ENCODE measurements at regions not wholly inside any gene's neighbourhood (a gene's known extent, or its start where the extent isn't known, plus 50 kb on each side); places are given as distances from the start of the nearest gene placed in this dataset.

DNA sequence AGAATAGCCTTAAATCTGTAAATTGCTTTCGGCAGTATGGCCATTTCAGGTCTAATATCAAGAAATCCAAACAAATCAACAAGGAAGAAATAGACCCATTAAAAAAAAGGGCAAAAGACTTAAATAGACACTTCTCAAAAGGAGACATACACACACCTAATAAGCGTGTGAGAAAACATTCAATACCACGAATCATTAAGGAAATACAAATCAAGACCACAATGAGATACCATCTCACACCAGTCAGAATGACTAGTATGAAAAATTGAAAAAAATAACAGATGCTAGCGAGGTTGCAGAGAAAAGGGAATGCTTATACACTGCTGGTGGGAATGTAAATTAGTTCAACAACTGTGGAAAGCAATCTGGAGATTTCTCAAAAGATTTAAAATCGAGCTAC is 243.2 kb downstream of the DSEL start:
- TF ChIP-seq CTCF (IDR thresholded peaks at IDR 0.05) = no peak
- H3K4me1 ChIP-seq = no peaks in the 10 kb centered on the region
- no peak overlapping the region for H3K4me2 ChIP-seq (ENCODE audit: low read length)
- no peak overlapping the region for H3K4me3 ChIP-seq (ENCODE audit: low read depth, low read length)
- H3K36me3 ChIP-seq (ENCODE audit: control insufficient read depth, insufficient read depth, low read length) = no peaks in the 10 kb centered on the region
- no peaks in the 10 kb centered on the region for H3K27me3 ChIP-seq (ENCODE audit: control insufficient read depth, insufficient read depth, low read length)
- no peaks in the 10 kb centered on the region for H3K79me2 ChIP-seq
- no peak overlapping the region for H3K27ac ChIP-seq
- H2AFZ ChIP-seq = no peak overlapping the region
- H3K9me3 ChIP-seq (ENCODE audit: control insufficient read depth, low read length) = no peaks in the 10 kb centered on the region
- no peak overlapping the region for H3K9ac ChIP-seq

- Histone ChIP-seq H3K79me2 (no peaks in the 10 kb centered on the region), H3K9ac (no peak overlapping the region), H3K27ac (no peak overlapping the region), H2AFZ (no peak overlapping the region), H3K9me3 (ENCODE audit: control insufficient read depth, low read length) (no peaks in the 10 kb centered on the region), H3K4me1 (no peaks in the 10 kb centered on the region), H3K27me3 (ENCODE audit: control insufficient read depth, insufficient read depth, low read length) (no peaks in the 10 kb centered on the region), H3K4me3 (ENCODE audit: low read depth, low read length) (no peak overlapping the region), H3K36me3 (ENCODE audit: control insufficient read depth, insufficient read depth, low read length) (no peaks in the 10 kb centered on the region), H3K4me2 (ENCODE audit: low read length) (no peak overlapping the region)
- no peak for TF ChIP-seq CTCF (IDR thresholded peaks at IDR 0.05)
Measured at GRCh38 chr18:67269206-67269605, 247.3 kb downstream of the DSEL start.

GRCh38 chr18:67268530-67268929 is 248.0 kb downstream of the DSEL start:
- no peak overlapping the region for H3K27ac ChIP-seq
- H3K79me2 ChIP-seq = no peaks in the 10 kb centered on the region
- H3K4me1 ChIP-seq = no peaks in the 10 kb centered on the region
- no peak overlapping the region for H3K4me2 ChIP-seq (ENCODE audit: low read length)
- no peak overlapping the region for H2AFZ ChIP-seq
- no peak for TF ChIP-seq CTCF (IDR thresholded peaks at IDR 0.05)
- no peaks in the 10 kb centered on the region for H3K9me3 ChIP-seq (ENCODE audit: control insufficient read depth, low read length)
- no peak overlapping the region for H3K4me3 ChIP-seq (ENCODE audit: low read depth, low read length)
- H3K36me3 ChIP-seq (ENCODE audit: control insufficient read depth, insufficient read depth, low read length) = no peaks in the 10 kb centered on the region
- no peaks in the 10 kb centered on the region for H3K27me3 ChIP-seq (ENCODE audit: control insufficient read depth, insufficient read depth, low read length)
- no peak overlapping the region for H3K9ac ChIP-seq

GRCh38 chr18:67266246-67267237 is 250.0 kb downstream of the DSEL start:
- Histone ChIP-seq H2AFZ (no peak overlapping the region), H3K27me3 (ENCODE audit: control insufficient read depth, insufficient read depth, low read length) (no peaks in the 10 kb centered on the region), H3K9ac (no peak overlapping the region), H3K4me3 (ENCODE audit: low read depth, low read length) (no peak overlapping the region), H3K27ac (no peak overlapping the region), H3K9me3 (ENCODE audit: control insufficient read depth, low read length) (no peaks in the 10 kb centered on the region), H3K36me3 (ENCODE audit: control insufficient read depth, insufficient read depth, low read length) (no peaks in the 10 kb centered on the region), H3K79me2 (no peaks in the 10 kb centered on the region), H3K4me2 (ENCODE audit: low read length) (no peak overlapping the region), H3K4me1 (no peaks in the 10 kb centered on the region)
- TF ChIP-seq CTCF (IDR thresholded peaks at IDR 0.05) = no peak
